HUES48 (cell line): ENCODE measurements at regions not wholly inside any gene's neighbourhood (a gene's known extent, or its start where the extent isn't known, plus 50 kb on each side); places are given as distances from the start of the nearest gene placed in this dataset.

Experiments
- H3K27ac ChIP-seq: one replicate; pipeline ENCODE4 v1.7.0; 2013; ENCODE audit warnings: low read depth, low read length, inconsistent platforms
- H3K27me3 ChIP-seq: 2 replicates; pipeline ENCODE4 v1.6.1; 2013; ENCODE audit warnings: mild to moderate bottlenecking, low read length; ENCODE audit not compliant: control insufficient read depth, insufficient read depth
- H3K36me3 ChIP-seq: 2 replicates; pipeline ENCODE4 v1.6.1; 2013; ENCODE audit warnings: low read length; ENCODE audit not compliant: control insufficient read depth, insufficient read depth
- H3K4me1 ChIP-seq: 2 replicates; pipeline ENCODE4 v1.6.1; 2013; ENCODE audit warnings: mild to moderate bottlenecking, low read length; ENCODE audit not compliant: control insufficient read depth, insufficient read depth
- H3K4me3 ChIP-seq: 2 replicates; pipeline ENCODE4 v1.5.1; 2013; ENCODE audit warnings: mild to moderate bottlenecking, low read depth, low read length
- H3K9ac ChIP-seq: 2 replicates; pipeline ENCODE4 v1.6.1; 2013; ENCODE audit warnings: mild to moderate bottlenecking, low read depth, low read length, moderate library complexity
- H3K9me3 ChIP-seq: 2 replicates; pipeline ENCODE4 v1.6.1; 2013; ENCODE audit warnings: low read length; ENCODE audit not compliant: control insufficient read depth, insufficient read depth

DNA sequence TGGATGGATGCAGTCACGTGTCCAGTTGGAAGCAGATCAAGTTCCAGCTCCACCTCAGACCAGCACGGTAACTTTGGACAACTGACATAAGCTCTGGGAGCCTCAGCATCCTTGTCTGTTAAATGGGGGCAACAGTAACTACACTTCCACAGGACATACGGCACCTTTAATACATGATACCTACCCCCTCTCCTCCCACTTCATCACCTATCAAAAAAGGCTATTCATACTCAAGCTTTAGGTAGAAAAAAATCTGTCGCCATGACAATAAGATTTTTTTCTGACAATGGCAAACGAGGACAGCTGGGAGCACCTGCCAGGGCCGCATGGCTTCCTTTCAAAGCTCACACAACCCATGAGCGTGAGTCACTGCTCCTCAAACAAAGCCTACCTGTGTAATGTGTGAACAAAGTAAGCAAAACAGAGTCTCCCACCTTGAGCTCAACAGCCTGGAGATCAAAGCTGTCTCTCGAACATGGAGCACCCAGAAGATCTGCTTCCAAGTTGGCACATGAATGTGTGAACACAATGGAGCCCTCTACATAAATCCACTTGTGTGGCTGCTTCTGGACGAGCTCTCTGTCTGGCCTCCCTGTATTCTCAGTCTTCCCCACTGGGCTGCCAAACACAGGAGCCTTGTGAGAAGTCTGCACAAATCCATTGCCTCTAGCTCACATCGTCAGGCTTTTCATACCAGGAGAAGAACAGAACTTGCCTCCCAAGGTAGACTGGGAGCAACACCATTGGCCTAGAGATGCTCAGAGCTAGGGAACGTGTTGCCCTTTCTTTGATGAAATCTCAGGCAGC is 459.7 kb downstream of the SOX9 start:
- H3K9ac ChIP-seq, result no peak overlapping the region
- no peak overlapping the region for H3K4me3 ChIP-seq
- peaks cover 13% of the 10 kb centered on the region for H3K4me1 ChIP-seq
- peak overlapping the region; percentile 12 for H3K27ac ChIP-seq
- no peaks in the 10 kb centered on the region for H3K36me3 ChIP-seq
- H3K9me3 ChIP-seq, result no peaks in the 10 kb centered on the region
- peaks cover 4% of the 10 kb centered on the region for H3K27me3 ChIP-seq

DNA sequence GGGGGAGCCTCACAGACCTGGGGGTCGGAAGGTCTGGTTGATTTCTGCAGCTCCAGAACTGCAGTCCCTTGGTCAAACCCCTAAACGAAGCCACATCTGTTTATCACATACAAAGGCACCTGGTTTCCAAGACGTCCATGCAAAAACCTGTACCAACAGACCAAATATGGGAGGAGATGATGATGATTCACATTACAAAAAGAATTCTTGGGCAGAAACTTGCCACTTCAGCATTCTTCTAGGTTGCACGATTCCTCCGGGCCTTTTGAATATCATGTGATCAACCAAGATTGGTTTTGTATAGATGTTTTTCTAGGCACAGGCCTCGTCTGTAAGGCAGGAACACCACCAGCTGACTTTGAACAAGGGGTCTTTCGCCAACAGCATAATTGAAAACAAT is 466.3 kb downstream of the SOX9 start:
- Histone ChIP-seq H3K9me3 (no peaks in the 10 kb centered on the region), H3K9ac (no peak overlapping the region), H3K4me1 (peaks cover 14% of the 10 kb centered on the region), H3K36me3 (no peaks in the 10 kb centered on the region), H3K27ac (no peak overlapping the region), H3K27me3 (peaks cover 32% of the 10 kb centered on the region), H3K4me3 (no peak overlapping the region)

DNA sequence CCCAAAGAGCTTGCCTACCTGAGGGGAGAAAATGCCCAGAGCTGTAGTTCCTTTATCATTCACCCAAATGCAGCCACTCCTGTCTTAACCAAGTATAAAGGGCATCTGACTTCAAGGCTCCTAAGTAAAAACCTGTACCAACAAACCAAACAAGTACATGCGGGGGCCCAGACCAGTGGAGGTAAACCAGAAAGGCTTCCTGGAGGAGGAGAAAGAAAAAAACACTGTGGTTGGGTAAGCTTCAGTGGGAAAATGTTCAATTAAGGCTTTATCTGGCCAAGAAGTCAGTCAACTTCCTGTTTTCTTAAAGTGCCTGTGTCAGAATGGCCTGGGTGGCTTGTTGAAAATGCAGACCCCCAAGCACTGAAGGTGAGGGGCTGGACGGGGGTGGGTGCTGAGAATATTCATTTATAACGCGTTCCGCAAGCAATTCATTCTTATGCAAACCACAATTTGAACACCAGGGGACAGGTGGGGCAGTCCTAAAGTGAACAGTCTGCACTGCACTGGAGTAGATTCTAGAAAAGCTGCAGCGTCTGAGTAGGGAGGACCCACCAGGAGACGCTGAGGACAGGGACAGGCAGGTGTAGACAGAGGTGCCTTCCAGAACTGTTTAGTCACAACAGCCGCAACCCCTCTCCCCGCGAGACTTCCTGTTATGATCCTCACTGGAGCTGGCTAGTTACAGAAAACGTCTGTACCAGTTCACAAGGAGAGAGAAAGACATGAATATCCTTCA is 467.1 kb downstream of the SOX9 start:
- Histone ChIP-seq H3K36me3 (no peaks in the 10 kb centered on the region), H3K4me1 (peaks cover 14% of the 10 kb centered on the region), H3K27ac (no peak overlapping the region), H3K27me3 (peaks cover 36% of the 10 kb centered on the region), H3K4me3 (no peak overlapping the region), H3K9ac (no peak overlapping the region), H3K9me3 (no peaks in the 10 kb centered on the region)

DNA sequence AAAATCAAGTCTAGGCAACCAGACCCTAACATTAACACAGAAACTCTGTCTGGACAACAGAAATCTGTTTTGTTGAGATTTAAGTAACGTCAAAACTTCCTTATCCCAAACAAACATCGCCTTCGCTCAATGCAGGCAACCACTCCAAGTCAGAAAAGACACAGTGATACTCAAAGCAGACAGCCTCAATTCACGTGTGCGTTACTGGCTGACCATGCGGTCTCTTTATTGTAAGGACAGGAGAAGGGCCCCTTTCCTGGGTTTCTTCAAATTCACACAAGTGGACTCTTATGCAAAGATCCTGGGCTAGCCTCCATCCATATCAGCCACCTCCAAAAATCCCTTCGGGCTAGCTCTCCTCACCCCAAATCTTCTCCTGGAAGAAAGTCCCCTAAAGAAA is 467.7 kb downstream of the SOX9 start:
- Histone ChIP-seq H3K4me1 (peaks cover 14% of the 10 kb centered on the region), H3K36me3 (no peaks in the 10 kb centered on the region), H3K9ac (no peak overlapping the region), H3K27ac (no peak overlapping the region), H3K9me3 (no peaks in the 10 kb centered on the region), H3K27me3 (peaks cover 36% of the 10 kb centered on the region), H3K4me3 (no peak overlapping the region)

DNA sequence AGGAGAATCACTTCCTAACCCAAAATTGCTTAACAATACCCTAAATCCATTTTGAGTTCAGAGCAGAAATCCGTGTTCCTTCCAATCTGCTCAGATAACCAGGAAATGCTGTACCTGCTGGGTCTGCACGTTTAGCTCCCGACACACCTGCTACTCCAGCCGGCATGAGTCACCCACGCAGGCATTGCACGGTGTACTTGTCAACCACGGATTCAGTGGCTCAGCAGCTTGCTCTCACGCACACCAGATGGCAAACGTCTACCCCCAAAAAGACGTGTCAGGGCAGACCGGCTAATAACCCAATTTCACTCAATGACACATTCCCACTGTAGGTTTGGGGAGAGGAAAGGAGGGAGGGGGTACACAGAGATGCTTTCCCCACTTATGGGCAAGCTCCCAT is 468.1 kb downstream of the SOX9 start:
- Histone ChIP-seq H3K4me3 (no peak overlapping the region), H3K36me3 (no peaks in the 10 kb centered on the region), H3K27ac (no peak overlapping the region), H3K4me1 (peaks cover 14% of the 10 kb centered on the region), H3K9me3 (no peaks in the 10 kb centered on the region), H3K27me3 (peaks cover 36% of the 10 kb centered on the region), H3K9ac (no peak overlapping the region)

DNA sequence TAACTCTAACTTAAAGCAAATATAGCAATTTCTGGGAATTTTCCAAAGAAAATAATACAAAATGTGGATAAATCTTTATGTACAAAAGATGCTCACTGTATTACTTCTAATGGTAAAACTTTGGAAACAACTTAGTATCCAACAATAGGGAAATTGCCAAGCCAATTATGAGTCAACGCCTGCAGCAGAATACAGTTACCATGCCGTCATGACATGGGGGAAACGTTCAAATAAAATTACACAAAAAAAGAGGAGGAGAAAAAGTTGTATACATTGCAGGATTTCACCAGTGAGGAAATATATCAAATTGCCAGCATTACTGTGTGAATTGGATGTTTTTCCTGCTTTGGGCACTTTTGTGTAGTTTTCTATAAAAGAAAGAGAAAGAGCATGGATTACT is 469.6 kb downstream of the SOX9 start:
- Histone ChIP-seq H3K4me1 (peaks cover 14% of the 10 kb centered on the region), H3K9me3 (no peaks in the 10 kb centered on the region), H3K9ac (no peak overlapping the region), H3K27me3 (peaks cover 36% of the 10 kb centered on the region), H3K36me3 (no peaks in the 10 kb centered on the region), H3K27ac (no peak overlapping the region), H3K4me3 (no peak overlapping the region)

DNA sequence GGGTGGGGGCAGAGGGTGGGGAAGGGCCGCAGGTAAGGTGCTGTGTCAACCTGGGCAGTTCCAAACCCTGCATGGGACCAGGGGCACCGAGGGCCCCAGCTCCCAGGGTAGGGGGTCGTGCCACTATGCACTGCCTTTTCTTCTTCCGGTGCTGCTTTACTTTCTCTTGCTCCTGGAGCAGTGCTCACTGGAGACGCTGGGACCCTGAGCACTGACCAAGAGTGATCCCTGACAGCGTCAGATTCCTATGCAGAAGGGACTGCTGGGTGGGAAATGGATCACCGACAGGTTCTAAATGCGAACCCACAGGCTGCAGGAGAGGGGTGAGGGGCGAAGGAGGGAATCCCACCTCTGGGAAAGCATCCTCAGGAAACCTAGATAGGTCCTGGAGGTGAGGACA is 470.1 kb downstream of the SOX9 start:
- H3K9ac ChIP-seq, result no peak overlapping the region
- peaks cover 36% of the 10 kb centered on the region for H3K27me3 ChIP-seq
- no peaks in the 10 kb centered on the region for H3K36me3 ChIP-seq
- H3K9me3 ChIP-seq, result no peaks in the 10 kb centered on the region
- H3K4me1 ChIP-seq, result peaks cover 14% of the 10 kb centered on the region
- peak overlapping the region; percentile 70 for H3K4me3 ChIP-seq
- H3K27ac ChIP-seq, result no peak overlapping the region

DNA sequence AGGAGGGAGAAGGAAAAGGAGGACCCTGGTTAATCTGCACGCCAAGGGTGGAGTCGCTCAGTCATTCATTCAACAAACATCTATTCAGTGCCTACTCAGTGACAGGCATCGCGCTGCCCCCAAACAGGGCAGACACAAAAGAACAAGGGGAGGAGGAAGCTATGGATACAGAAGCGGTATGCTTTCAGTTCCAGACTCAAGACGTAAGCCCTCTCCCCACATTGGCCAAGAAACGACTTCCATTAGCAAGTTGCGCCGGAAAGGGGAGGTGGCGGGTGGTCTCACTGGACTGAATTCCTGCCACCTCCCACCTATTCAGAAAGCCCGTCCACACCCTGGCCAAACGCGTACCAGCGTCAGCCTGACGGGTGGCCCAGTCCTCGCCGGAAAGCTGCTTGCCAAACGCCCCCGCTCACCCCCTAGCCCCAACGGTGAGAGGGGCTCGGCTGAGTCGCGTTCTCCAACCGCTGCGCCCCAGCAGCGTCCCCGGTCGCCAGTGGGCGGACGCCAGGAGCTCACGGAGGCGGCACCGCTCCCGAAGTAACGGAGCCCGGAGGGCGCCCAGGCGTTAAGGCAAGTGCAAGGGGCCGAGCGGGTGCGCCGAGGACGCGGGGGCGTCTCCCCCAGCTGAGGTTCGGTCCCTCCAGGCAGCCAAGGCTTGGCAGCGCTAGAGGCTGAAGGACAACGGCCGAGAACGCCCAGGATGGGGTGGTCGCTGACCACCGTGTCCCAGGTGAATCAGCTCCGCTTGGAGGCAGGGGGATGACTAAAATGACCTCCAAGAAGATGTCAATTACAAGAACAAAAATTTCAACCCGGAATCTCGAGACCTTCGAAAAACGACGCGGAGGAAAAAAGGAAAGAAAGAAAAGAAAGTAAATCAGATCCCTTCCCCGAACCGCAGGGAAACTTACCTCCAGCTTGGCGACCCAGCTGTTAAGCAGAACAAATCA is 470.7 kb downstream of the SOX9 start:
- H3K36me3 ChIP-seq, result no peaks in the 10 kb centered on the region
- H3K9ac ChIP-seq, result no peak overlapping the region
- no peak overlapping the region for H3K27ac ChIP-seq

DNA sequence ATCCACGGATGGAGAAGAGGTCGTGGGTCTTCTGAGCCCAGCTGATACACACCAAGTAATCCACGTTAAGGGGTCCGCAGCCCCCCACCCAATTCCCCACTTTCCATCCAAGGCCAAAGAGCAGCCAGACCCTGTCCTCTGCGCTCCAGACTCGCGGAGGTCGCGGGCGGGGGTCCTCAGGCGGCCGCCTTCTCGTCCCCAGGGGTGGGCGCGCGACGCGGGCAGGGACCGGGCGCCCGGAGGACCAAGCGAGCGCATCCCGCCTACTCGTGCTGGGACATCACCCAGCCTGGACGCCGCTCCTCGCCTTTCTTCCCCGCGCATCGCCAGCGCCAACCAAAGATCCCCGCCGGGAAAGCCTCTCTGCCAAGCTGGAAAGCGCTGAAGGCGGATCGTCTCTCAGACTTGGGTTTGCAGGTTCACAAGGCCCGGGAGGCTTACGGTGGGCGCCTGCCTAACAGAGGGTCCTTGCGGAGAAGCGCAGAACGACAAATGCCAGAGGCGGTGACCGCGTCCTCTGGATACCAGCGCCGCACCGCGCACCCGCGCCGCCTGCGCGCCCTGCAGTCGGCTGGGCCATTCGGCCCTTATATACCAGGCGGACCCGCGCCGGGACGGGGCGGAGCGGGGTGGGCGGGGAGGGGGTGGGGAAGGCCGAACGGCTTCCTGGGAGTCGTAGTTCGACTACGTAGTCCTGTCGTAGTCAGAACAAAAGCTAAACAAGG is 471.6 kb downstream of the SOX9 start:
- Histone ChIP-seq H3K9ac (no peak overlapping the region), H3K36me3 (no peaks in the 10 kb centered on the region), H3K27me3 (peaks cover 36% of the 10 kb centered on the region), H3K4me3 (peak overlapping the region; percentile 70), H3K27ac (no peak overlapping the region), H3K4me1 (peaks cover 12% of the 10 kb centered on the region), H3K9me3 (no peaks in the 10 kb centered on the region)

More for the DNA sequence above, 470.7 kb downstream of the SOX9 start:
- peaks cover 14% of the 10 kb centered on the region for H3K4me1 ChIP-seq
- H3K4me3 ChIP-seq, result peak overlapping the region; percentile 70
- no peaks in the 10 kb centered on the region for H3K9me3 ChIP-seq
- H3K27me3 ChIP-seq, result peaks cover 36% of the 10 kb centered on the region

DNA sequence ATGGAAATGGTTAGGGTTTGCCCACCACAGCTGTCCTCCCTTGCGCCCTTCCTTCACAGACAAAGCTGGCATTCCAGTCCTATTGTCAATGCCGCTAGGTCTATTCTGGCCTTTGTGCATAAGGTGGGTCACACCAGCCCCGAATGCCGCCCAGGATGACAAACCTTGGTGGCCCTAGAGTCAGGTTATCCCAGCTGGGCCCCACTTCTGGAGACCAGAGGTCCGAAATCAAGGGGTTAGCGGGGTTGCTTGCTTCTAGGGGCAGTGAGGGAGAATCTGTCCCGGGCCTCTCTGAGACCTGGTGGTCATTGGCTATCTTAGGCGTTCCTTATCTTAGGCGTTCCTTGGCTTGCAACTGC is 472.1 kb downstream of the SOX9 start:
- no peak overlapping the region for H3K9ac ChIP-seq
- no peaks in the 10 kb centered on the region for H3K9me3 ChIP-seq
- no peak overlapping the region for H3K4me3 ChIP-seq
- H3K27me3 ChIP-seq, result peaks cover 36% of the 10 kb centered on the region
- no peak overlapping the region for H3K27ac ChIP-seq
- no peaks in the 10 kb centered on the region for H3K36me3 ChIP-seq
- H3K4me1 ChIP-seq, result peaks cover 6% of the 10 kb centered on the region
